GM10266 (cell line): ENCODE measurements at regions not wholly inside any gene's neighbourhood (a gene's known extent, or its start where the extent isn't known, plus 50 kb on each side); places are given as distances from the start of the nearest gene placed in this dataset.
"Not testable (repeated sequence)": the region's sequence is repeated elsewhere in the genome, so short reads cannot be mapped to it uniquely, and the experiment has no call there.

Source experiments
- DNase-seq: peaks from one replicate; pipeline ENCODE4 v3.0.0; 2012; ENCODE audit errors: extremely low spot score
- TF ChIP-seq, protein P1 (sequence below): IDR thresholded peaks from 2 replicates; pipeline ENCODE4 v1.5.1; 2012; ENCODE audit warnings: mild to moderate bottlenecking, low read depth; ENCODE audit not compliant: control insufficient read depth, insufficient read depth; ENCODE audit errors: missing control alignments

DNA sequence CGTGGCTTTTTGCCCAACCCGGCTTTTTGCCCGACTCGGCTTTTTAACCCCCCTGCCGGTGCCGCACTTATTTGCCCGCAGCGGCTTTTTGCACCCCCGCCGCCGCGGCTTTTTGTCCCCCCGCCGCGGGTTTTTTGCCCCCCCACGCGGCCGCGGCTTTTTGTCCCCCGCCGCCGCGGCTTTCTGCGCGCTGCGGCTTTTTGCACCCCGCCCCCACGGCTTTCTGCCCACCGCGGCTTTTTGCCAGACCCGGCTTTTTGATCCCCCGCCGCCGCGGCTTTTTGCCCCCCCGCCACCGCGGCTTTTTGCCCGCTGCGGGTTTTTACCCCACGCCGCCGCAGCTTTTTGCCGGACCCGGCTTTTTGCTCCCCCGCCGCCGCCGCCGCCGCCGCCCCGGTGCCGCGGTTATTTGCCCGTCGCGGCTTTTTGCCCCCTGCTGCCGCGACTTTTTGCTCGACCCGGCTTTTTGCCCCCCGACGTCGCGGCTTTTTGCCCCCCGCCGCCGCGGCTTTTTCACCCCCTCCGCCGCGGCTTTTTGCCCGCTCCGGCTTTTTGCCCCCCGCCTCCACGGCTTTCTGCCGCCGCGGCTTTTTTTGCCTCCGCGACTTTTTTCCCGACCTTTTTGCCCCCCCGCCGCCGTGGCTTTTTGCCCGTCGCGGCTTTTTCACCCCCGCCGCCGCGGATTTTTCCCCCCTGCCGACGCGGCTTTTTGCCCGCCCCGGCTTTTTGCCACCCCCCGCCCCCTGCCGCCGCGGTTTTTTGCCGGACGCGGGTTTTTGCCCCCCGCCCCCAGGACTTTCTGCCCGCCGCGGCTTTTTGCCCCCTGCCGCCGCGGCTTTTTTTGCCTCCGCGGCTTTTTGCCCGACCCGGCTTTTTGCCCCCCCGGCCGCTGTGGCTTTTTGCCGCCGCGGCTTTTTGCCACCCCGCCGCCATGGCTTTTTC lies 2786.5 kb downstream of the RPIA start:
- DNase-seq: peak; percentile 44
- TF ChIP-seq, protein P1, sequence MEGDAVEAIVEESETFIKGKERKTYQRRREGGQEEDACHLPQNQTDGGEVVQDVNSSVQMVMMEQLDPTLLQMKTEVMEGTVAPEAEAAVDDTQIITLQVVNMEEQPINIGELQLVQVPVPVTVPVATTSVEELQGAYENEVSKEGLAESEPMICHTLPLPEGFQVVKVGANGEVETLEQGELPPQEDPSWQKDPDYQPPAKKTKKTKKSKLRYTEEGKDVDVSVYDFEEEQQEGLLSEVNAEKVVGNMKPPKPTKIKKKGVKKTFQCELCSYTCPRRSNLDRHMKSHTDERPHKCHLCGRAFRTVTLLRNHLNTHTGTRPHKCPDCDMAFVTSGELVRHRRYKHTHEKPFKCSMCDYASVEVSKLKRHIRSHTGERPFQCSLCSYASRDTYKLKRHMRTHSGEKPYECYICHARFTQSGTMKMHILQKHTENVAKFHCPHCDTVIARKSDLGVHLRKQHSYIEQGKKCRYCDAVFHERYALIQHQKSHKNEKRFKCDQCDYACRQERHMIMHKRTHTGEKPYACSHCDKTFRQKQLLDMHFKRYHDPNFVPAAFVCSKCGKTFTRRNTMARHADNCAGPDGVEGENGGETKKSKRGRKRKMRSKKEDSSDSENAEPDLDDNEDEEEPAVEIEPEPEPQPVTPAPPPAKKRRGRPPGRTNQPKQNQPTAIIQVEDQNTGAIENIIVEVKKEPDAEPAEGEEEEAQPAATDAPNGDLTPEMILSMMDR: no peak

DNA sequence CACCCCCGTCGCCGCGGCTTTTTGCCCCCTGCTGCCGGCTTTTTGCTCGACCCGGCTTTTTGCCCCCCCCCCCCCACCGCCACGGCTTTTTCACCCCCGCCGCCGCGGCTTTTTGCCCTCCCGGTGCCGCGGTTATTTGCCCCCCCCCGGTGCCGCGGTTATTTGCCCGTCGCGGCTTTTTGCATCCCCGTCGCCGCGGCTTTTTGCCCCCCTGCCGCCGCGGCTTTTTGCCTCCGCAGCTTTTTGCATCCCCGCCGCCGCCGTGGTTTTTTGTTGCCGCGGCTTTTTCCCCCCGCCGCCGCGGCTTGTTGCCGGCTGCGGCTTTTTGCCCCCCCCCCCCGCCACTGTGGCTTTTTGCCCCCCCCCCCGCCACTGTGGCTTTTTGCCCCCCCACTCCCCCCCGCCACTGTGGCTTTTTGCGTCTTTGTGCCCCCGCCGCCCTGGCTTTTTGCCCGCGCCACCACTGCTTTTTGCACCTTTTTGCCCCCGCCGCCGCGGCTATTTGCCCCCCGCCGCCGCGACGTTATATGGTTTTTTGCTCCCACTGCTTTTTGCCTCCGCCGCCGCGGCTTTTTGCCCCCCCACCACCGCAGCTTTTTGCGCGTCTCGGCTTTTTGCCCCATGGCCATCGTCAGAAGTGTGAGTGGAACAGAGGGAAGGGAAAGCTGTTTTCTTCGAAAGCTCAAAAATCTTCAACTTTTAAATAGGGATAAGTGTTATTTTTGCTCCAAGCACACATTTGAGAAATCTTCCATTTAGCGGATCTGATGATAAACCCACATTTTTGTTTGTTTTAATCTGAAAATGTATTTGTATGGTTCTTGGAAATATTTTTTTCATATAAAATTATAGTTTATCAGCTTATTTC lies 2787.6 kb downstream of the RPIA start:
- DNase-seq: not testable (repeated sequence)

- not testable (repeated sequence) for DNase-seq
Measured at GRCh38 chr2:91485226-91485625, 2793.8 kb downstream of the RPIA start.

DNA sequence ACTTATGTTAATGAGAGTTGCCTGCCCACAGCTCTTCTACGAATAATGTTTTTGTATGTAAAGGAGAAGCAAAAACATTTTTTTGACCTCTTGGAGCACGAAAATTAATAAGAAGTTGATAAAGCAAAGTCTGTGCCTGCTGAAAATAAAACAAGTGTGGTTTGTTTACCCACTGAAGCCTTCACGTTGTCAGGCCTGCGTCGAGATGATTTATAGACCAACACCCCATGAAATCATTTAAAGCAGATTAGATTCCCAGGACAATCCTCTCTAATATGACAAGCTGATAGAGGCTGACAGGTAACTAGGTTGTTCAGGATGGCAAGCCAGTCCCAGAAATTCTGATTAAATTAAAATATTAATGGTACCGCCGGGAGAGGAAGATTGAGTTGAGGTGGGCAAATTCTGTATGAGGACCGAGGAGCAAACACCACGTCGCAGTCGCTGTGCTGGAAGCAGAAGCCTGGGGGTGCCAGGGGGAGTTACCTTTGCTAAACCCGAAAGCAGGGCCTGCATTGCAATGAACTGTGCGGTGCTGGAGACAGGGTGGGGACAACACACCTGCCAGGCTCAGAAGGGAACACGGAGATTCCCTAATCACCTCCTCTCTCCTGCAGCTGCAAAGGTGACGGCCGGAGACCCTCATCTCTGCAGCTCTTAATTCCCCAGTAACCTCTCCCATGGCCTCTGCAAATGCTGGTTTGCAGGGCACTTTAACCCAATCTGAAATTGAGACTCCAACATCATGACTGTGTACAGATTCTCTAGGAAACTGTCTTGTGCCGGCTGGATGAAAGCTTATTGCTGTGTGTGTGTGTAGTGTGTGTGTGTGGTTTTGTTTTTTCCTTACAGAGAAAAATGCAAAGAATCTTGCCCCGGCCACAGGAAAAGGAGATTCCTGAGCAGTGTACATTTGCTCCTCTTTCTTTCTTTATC lies 2805.9 kb downstream of the RPIA start:
- DNase-seq: not testable (repeated sequence)

DNA sequence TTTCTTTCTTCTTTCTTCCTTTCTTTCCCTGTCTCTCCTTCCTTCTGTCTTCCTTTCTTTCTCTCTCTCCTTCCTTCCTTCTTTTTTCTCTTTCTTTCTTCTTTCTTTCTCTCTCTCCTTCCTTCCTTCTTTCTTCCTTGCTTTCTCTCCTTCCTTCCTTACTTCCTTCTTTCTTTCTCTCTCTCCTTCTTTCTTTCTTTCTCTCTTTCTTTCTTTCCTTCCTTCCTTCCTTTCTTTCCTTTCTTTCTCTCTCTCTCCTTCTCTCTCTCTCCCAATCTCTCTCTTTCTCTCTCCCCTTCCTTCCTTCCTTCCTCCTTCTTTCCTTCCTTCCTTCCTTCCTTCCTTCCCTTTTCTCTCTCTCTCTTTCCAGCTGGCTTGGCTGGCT lies 2806.6 kb downstream of the RPIA start:
- DNase-seq: not testable (repeated sequence)

DNA sequence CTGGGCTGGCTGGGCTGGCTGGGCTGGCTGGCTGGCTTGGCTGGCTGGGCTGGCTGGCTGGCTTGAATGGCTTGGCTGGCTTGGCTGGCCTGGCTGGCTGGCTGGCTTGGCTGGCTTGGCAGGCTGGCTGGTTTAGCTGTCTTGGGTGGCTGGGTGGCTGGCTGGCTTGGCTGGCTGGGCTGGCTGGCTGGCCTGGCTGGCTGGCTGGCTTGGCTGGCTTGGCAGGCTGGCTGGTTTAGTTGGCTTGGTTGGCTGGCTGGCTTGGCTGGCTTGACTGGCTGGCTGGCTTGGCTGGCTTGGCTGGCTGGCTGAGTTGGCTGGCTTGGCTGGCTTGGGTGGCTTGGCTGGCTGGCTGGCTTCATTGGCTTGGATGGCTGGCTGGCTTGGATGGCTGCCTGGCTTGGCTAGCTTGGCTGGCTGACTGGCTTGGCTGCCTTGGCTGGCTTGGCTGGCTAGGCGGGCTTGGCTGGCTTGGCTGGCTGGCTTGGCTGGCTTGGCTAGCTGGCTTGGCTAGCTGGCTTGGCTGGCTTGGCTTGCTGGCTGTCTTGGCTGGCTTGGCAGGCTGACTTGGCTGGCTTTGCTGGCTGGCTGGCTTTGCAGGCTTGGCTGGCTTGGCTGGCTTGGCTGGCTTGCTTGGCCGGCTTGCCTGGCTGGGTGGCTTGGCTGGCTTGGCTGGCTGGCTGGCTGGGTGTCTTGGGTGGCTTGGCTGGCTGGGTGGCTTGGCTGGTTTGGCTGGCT lies 2807.2 kb downstream of the RPIA start:
- DNase-seq: not testable (repeated sequence)

GRCh38 chr2:91499431-91500050 lies 2808.1 kb downstream of the RPIA start:
- DNase-seq: not testable (repeated sequence)

DNA sequence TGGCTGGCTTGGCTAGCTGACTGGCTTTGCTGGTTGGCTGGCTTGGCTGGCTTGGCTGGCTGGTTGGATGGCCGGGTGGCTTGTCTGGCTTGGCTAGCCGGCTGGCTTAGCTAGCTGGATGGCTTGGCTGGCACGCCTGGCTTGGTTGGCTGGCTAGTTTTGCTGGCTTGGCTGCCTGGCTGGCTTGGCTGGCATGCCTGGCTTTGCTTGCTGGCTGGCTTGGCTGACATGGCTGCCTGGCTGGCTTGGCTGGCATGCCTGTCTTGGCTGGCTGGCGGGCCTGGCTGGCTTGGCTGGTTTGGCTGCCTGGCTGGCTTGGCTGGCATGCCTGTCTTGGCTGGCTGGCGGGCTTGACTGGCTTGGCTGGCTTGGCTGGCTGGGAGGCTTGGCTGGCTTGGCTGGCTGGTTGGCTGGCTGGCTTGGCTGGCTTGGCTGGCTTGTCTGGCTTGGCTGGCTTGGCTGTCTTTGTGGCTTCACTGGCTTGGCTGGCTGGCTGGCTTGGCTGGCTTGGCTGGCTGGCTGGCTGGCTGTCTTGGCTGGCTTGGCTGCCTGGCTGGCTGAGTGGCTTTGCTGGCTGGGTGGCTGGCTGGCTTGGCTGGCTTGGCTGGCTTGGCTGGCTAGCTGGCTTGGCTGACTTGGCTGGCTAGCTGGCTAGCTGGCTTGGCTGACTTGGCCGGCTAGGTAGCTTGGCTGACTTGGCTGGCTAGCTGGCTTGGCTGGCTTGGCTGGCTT lies 2808.9 kb downstream of the RPIA start:
- DNase-seq: not testable (repeated sequence)

GRCh38 chr2:91500978-91501310 lies 2809.5 kb downstream of the RPIA start:
- not testable (repeated sequence) for DNase-seq

DNA sequence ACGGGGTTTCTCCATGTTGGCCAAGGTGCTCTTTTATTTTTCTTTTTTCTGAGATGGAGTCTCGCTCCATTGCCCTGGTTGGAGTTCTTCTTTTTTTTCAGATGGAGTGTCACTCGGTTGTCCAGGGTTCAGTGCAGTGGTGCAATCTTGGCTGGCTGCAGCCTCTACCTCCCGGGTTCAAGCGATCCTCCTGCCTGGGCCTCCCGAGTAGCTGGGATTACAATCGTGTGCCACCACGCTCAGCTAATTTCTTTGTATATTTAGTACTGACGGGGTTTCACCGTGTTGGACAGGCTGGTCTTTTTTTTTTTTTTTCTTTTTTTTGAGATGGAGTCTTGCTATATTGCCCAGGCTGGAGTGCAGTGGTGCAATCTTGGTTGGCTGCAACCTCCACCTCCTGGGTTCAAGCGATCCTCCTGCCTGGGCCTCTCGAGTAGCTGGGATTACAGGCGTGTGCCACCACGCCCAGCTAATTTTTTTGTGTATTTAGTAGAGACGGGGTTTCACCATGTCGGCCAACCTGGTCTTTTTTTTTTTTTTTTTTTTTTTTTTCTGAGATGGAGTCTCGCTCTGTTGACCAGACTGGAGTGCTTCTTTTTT lies 2810.1 kb downstream of the RPIA start:
- not testable (repeated sequence) for DNase-seq

- not testable (repeated sequence) for DNase-seq
Measured at GRCh38 chr2:91503572-91503958, 2812.1 kb downstream of the RPIA start.

DNA sequence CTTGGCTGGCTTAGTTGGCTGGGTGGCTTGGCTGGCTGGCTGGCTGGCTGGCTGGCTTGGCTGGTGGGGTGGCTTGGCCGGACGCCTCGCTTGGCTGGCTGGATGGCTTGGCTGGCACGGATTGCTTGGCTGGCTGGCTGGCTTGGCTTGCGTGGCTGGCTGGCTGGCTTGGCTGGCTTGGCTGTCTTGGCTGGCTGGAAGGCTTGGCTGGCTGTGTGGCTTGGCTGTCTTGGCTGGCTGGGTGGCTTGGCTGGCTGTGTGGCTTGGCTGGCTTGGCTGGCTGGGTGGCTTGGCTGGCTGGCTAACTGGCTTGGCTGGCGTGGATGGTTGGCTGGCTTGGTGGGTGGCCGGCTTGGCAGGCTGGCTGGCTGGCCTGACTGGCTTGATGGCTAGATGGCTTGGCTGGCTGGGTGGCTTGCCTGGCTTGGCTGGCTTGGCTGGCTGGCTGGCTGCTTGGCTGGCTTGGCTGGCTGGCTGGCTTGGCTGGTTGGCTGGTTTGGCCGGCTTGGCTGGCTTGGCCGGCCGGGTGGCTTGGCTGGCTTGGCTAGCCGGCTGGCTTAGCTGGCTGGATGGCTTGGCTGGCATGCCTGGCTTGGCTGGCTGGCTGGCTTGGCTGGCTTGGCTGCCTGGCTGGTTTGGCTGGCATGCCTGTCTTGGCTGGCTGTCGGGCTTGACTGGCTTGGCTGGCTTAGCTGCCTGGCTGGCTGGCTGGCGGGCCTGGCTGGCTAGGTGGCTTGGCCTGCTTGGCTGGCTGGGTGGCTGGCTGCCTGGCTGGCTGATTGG lies 2812.7 kb downstream of the RPIA start:
- not testable (repeated sequence) for DNase-seq

DNA sequence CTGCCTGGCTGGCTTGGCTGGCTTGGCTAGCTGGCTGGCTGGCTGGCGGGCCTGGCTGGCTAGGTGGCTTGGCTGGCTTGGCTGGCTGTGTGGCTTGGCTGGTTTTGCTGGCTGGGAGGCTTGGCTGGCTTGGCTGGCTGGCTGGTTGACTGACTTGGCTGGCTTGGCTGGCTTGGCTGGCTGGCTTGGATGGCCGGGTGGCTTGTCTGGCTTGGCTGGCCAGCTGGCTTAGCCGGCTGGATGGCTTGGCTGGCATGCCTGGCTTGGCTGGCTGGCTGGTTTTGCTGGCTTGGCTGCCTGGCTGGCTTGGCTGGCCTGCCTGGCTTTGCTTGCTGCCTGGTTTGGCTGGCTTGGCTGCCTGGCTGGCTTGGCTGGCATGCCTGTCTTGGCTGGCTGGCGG lies 2817.3 kb downstream of the RPIA start:
- DNase-seq: not testable (repeated sequence)

- not testable (repeated sequence) for DNase-seq
Measured at GRCh38 chr2:91509276-91509675, 2817.8 kb downstream of the RPIA start.

DNA sequence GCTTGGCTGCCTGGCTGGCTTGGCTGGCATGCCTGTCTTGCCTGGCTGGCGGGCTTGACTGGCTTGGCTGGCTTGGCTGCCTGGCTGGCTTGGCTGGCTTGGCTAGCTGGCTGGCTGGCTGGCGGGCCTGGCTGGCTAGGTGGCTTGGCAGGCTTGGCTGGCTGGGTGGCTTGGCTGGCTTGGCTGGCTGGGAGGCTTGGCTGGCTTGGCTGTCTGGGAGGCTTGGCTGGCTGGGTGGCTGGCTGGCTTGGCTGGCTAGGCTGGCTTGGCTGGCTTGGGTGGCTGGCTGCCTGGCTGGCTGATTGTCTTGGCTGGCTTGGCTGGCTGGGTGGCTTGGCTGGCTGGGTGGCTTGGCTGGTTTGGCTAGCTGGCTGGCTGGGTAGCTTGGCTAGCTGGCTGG lies 2819.7 kb downstream of the RPIA start:
- not testable (repeated sequence) for DNase-seq

DNA sequence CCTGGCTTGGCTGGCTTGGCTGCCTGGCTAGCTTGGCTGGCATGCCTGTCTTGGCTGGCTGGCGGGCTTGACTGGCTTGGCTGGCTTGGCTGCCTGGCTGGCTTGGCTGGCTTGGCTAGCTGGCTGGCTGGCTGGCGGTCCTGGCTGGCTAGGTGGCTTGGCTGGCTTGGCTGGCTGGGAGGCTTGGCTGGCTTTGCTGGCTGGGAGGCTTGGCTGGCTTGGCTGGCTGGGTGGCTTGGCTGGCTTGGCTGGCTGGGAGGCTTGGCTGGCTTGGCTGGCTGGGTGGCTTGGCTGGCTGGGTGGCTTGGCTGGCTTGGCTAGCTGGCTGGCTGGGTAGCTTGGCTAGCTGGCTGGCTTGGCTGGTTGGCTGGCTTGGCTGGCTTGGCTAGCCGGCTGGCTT lies 2824.5 kb downstream of the RPIA start:
- not testable (repeated sequence) for DNase-seq
